Vagina (tissue), 2 donors: ENCODE measurements at regions not wholly inside any gene's neighbourhood (a gene's known extent, or its start where the extent isn't known, plus 50 kb on each side); places are given as distances from the start of the nearest gene placed in this dataset.

Experiments
- DNase-seq, 2 donors: peaks; one replicate each; pipeline ENCODE4 v3.0.0-alpha.2; 2017; ENCODE audit errors: extremely low spot score in 2 of 2
- H3K27ac ChIP-seq: fragments of 200-600 bp; sonication (generic); one replicate; pipeline ENCODE4 v1.5.1; 2019
- H3K27me3 ChIP-seq: fragments of 200-600 bp; sonication (generic); one replicate; pipeline ENCODE4 v1.5.1; 2019
- H3K36me3 ChIP-seq, 2 donors: fragments of 200-600 bp; sonication (generic); one replicate each; pipeline ENCODE4 v1.5.1; 2017 to 2019
- H3K4me1 ChIP-seq: fragments of 200-600 bp; sonication (generic); one replicate; pipeline ENCODE4 v1.5.1; 2019
- H3K4me3 ChIP-seq, 2 donors: fragments of 200-600 bp; sonication (generic); 1 replicate in 1 of 2; 2 replicates in 1 of 2; pipeline ENCODE4 v1.5.1; 2016 to 2019
- H3K9me3 ChIP-seq: fragments of 200-600 bp; sonication (generic); one replicate; pipeline ENCODE4 v1.5.1; 2019
- POLR2A ChIP-seq, 2 donors: fragments of 450-650 bp; IDR thresholded peaks; one replicate each; pipeline ENCODE4 v1.6.1; 2017; ENCODE audit warnings: antibody characterized with exemption in 2 of 2, mild to moderate bottlenecking in 2 of 2, moderate library complexity in 2 of 2
- POLR2AphosphoS5 ChIP-seq, 2 donors: sonication (generic); formaldehyde crosslinking; IDR thresholded peaks; one replicate each; pipeline ENCODE4 v1.9.0; 2017; ENCODE audit warnings: antibody characterized with exemption in 2 of 2, mild to moderate bottlenecking in 2 of 2, low read depth in 1 of 2; ENCODE audit not compliant: insufficient read depth in 1 of 2
- intact Hi-C: fragments of 100-400 bp; cut with DNase I; formaldehyde crosslinking; loops from one replicate; pipeline ENCODE4 v1.15.1; 2023
- TF ChIP-seq, protein P1 (sequence below), 3 experiments: fragments of 450-650 bp in 2 of 3; fragments of 200-600 bp in 1 of 3; sonication (generic) in 1 of 3; IDR thresholded peaks; one replicate each; pipeline ENCODE4 v1.5.1; 2017 to 2019; ENCODE audit warnings: antibody characterized with exemption in 3 of 3, mild to moderate bottlenecking in 2 of 3, moderate library complexity in 2 of 3

- H3K4me1 ChIP-seq: no peaks in the 10 kb centered on the region
- H3K27ac ChIP-seq: no peak overlapping the region
- no peaks in the 10 kb centered on the region for H3K27me3 ChIP-seq
- no peak overlapping the region for H3K4me3 ChIP-seq
- no peaks in the 10 kb centered on the region for H3K36me3 ChIP-seq
- TF ChIP-seq POLR2AphosphoS5 (IDR thresholded peaks at IDR 0.05; ENCODE audit: insufficient read depth in 1 of 2, low read depth in 1 of 2) (no peak), POLR2A (IDR thresholded peaks at IDR 0.05) (no peak)
- TF ChIP-seq, protein P1, sequence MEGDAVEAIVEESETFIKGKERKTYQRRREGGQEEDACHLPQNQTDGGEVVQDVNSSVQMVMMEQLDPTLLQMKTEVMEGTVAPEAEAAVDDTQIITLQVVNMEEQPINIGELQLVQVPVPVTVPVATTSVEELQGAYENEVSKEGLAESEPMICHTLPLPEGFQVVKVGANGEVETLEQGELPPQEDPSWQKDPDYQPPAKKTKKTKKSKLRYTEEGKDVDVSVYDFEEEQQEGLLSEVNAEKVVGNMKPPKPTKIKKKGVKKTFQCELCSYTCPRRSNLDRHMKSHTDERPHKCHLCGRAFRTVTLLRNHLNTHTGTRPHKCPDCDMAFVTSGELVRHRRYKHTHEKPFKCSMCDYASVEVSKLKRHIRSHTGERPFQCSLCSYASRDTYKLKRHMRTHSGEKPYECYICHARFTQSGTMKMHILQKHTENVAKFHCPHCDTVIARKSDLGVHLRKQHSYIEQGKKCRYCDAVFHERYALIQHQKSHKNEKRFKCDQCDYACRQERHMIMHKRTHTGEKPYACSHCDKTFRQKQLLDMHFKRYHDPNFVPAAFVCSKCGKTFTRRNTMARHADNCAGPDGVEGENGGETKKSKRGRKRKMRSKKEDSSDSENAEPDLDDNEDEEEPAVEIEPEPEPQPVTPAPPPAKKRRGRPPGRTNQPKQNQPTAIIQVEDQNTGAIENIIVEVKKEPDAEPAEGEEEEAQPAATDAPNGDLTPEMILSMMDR (IDR thresholded peaks at IDR 0.05): no peak
- intact Hi-C loops: no loop called here
- DNase-seq: no peak
- no peaks in the 10 kb centered on the region for H3K9me3 ChIP-seq
Observed at GRCh38 chr10:78731675-78732074, 337.1 kb upstream of the ZMIZ1 start.

- H3K9me3 ChIP-seq: no peaks in the 10 kb centered on the region
- H3K4me1 ChIP-seq: no peaks in the 10 kb centered on the region
- intact Hi-C loops: no loop called here
- TF ChIP-seq, protein P1 (IDR thresholded peaks at IDR 0.05): no peak
- no peak for TF ChIP-seq POLR2A (IDR thresholded peaks at IDR 0.05)
- no peak for TF ChIP-seq POLR2AphosphoS5 (IDR thresholded peaks at IDR 0.05; ENCODE audit: insufficient read depth in 1 of 2, low read depth in 1 of 2)
- no peak for DNase-seq
- H3K27ac ChIP-seq: no peak overlapping the region
- no peaks in the 10 kb centered on the region for H3K36me3 ChIP-seq
- H3K27me3 ChIP-seq: no peaks in the 10 kb centered on the region
- H3K4me3 ChIP-seq: no peak overlapping the region
Observed at GRCh38 chr10:78732381-78732780, 336.4 kb upstream of the ZMIZ1 start.

DNA sequence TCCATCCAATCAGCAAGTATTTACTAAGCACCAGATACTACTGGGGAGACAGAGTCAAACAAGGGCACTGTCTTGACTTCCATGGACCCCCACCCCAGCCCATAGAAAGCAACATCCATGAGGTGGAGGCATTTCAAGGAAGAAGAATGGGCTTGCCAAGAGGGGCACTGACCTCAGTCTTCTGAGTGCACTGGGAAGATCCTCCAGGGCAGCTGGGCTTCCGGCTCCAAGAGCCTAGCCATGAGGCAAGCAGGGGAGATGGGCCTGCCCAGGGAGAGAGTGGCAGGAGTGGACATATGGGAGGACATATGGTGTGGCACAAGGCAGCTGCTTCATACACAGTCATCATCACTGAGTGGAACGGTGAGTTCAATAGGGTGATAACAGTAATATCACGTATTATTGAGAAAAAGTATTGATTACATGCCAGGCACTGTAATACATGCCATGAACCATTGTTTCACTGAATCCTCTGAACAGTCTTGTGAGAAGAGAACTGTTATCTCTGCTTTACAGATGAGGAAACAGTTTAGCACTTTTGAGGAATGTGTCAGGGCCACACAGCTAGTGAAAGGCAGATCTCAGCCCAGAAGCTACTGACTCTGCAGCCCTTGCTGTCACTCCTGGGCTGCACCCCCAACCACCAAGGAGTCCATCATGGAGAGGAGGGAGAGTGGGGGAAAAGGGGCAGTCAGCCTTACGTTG, 331.7 kb upstream of the ZMIZ1 start:
- no peaks in the 10 kb centered on the region for H3K27me3 ChIP-seq
- DNase-seq: no peak
- H3K4me3 ChIP-seq: no peak overlapping the region
- intact Hi-C loops: no loop called here
- no peaks in the 10 kb centered on the region for H3K9me3 ChIP-seq
- no peak for TF ChIP-seq POLR2A (IDR thresholded peaks at IDR 0.05)
- TF ChIP-seq POLR2AphosphoS5 (IDR thresholded peaks at IDR 0.05; ENCODE audit: insufficient read depth in 1 of 2, low read depth in 1 of 2): no peak
- TF ChIP-seq, protein P1 (IDR thresholded peaks at IDR 0.05): no peak
- H3K36me3 ChIP-seq: no peaks in the 10 kb centered on the region
- peaks cover 10% of the 10 kb centered on the region for H3K4me1 ChIP-seq
- no peak overlapping the region for H3K27ac ChIP-seq

- H3K9me3 ChIP-seq: no peaks in the 10 kb centered on the region
- no peaks in the 10 kb centered on the region for H3K36me3 ChIP-seq
- peaks cover 15% of the 10 kb centered on the region for H3K4me1 ChIP-seq
- no peak overlapping the region for H3K27ac ChIP-seq
- DNase-seq: no peak
- TF ChIP-seq POLR2AphosphoS5 (IDR thresholded peaks at IDR 0.05; ENCODE audit: insufficient read depth in 1 of 2, low read depth in 1 of 2) (no peak), POLR2A (IDR thresholded peaks at IDR 0.05) (no peak)
- TF ChIP-seq, protein P1 (IDR thresholded peaks at IDR 0.05): no peak
- intact Hi-C loops: no loop called here
- H3K27me3 ChIP-seq: no peaks in the 10 kb centered on the region
- no peak overlapping the region for H3K4me3 ChIP-seq
Observed at GRCh38 chr10:78737883-78738856, 330.6 kb upstream of the ZMIZ1 start.
